ENCODE measurements at regions not wholly inside any gene's neighbourhood (a gene's known extent, or its start where the extent isn't known, plus 50 kb on each side); places are given as distances from the start of the nearest gene placed in this dataset.

DNA sequence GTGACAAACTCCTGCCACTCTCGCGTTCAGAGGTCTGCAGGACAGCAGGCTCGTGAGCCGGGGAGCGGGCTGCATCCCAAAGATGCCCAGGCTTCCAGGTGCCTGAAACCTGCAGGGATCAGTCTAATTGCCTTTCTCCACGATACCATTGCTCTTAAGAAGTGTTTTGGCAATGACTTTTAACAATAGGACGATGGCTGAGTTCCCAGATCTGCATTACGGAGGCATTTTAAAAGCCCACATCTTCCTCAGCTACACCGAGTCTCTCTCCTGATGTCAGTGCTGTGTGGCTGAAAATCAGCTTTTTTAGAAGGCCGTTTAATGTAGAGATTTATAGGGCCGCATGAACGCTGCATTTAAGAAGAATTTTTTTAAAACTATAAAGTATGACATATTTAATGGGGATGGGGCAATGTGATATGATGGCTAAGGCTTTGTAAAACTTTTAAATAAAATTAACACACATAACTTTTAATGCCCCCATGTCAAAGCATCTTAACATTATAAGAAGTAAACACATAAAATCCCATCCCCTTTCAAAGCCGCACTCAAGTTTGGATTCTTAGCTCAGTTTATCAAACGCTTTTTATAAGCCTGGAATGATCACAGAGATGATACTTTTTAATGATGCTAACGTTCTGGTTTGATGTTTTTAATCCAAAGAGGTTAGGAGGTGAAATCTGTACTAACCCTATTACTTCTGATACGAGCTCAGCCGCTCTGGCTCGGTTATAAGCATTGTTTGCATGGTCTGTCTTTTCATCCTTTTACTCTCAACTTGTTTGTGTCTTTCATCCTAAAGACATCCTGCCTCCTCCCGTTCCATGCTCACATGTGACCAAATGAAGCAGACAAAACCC lies 386.0 kb downstream of the SMOC2 start:
- H3K4me3 Mint-ChIP-seq, result no peak overlapping the region
- H3K36me3 Mint-ChIP-seq (ENCODE audit: low read depth), result no peaks in the 10 kb centered on the region
- H3K27me3 Mint-ChIP-seq (ENCODE audit: insufficient read depth), result peaks cover 7% of the 10 kb centered on the region
- DNase-seq, result no peak
- no peak overlapping the region for H3K27ac Mint-ChIP-seq
- peaks cover 8% of the 10 kb centered on the region; the same call in 1 of the 2 replicates for H3K9me3 Mint-ChIP-seq
- TF ChIP-seq, protein P1, sequence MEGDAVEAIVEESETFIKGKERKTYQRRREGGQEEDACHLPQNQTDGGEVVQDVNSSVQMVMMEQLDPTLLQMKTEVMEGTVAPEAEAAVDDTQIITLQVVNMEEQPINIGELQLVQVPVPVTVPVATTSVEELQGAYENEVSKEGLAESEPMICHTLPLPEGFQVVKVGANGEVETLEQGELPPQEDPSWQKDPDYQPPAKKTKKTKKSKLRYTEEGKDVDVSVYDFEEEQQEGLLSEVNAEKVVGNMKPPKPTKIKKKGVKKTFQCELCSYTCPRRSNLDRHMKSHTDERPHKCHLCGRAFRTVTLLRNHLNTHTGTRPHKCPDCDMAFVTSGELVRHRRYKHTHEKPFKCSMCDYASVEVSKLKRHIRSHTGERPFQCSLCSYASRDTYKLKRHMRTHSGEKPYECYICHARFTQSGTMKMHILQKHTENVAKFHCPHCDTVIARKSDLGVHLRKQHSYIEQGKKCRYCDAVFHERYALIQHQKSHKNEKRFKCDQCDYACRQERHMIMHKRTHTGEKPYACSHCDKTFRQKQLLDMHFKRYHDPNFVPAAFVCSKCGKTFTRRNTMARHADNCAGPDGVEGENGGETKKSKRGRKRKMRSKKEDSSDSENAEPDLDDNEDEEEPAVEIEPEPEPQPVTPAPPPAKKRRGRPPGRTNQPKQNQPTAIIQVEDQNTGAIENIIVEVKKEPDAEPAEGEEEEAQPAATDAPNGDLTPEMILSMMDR (IDR thresholded peaks at IDR 0.05), result no peak
- H3K4me1 Mint-ChIP-seq (ENCODE audit: low read depth), result peaks cover 5% of the 10 kb centered on the region; the same call in 1 of the 2 replicates

DNA sequence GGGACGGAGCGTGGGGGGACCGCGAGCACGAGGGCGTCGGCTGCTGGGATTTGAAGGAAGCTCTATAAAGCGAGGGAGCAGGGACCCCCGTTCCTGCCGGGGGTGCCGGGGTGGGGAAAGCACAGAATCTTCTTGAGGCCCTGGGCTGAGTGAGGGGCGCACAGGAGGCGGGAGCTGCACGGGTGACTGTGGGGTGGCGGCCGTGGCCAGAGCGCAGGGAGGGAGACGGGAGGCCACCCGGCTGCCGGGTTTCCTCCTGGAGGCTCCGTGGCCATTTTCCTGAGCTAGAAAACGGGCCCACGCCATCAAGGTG lies 385.1 kb downstream of the SMOC2 start:
- no peak for DNase-seq
- H3K27ac Mint-ChIP-seq, result no peak overlapping the region
- no peaks in the 10 kb centered on the region for H3K36me3 Mint-ChIP-seq (ENCODE audit: low read depth)
- TF ChIP-seq, protein P1 (IDR thresholded peaks at IDR 0.05), result no peak
- peaks cover 5% of the 10 kb centered on the region for H3K27me3 Mint-ChIP-seq (ENCODE audit: insufficient read depth)
- H3K4me3 Mint-ChIP-seq, result no peak overlapping the region
- peaks cover 11% of the 10 kb centered on the region; the same call in 1 of the 2 replicates for H3K9me3 Mint-ChIP-seq
- H3K4me1 Mint-ChIP-seq (ENCODE audit: low read depth), result peaks cover 5% of the 10 kb centered on the region; the same call in 1 of the 2 replicates

DNA sequence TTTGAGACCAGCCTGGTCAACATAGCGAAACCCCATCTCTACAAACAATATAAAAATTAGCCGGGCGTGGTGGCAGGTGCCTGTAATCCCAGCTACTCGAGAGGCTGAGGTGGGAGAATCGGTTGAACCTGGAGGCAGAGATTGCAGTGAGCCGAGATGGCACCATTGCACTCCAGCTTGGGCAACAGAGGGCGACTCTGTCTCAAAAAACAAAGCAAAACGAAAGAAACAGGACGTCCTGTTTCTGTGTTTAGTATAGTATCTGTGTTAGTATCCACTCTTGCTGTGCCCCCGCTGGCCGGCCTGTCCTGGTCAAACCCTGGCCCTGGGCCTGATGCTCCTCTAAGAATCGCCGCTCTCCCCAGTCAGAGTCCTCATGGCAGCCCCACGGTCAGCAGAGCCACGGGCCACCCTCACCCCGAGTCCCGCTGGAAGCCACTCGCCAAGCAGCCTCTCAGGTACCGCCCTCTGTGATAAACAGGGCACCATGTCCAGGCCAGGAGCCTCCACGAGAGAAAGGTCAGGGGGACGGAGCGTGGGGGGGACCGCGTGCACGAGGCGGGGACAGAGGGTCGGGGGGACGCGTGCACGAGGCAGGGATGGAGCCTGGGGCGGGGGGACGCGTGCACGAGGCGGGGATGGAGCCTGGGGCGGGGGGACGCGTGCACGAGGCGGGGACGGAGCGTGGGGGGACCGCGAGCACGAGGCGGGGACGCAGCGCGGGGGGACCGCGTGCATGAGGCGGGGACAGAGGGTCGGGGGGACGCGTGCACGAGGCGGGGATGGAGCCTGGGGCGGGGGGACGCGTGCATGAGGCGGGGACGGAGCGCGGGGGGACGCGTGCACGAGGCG lies 384.5 kb downstream of the SMOC2 start:
- Mint-ChIP-seq H3K36me3 (ENCODE audit: low read depth) (no peaks in the 10 kb centered on the region), H3K4me3 (no peak overlapping the region), H3K27me3 (ENCODE audit: insufficient read depth) (peaks cover 5% of the 10 kb centered on the region), H3K9me3 (peaks cover 14% of the 10 kb centered on the region; the same call in 1 of the 2 replicates), H3K4me1 (ENCODE audit: low read depth) (peaks cover 5% of the 10 kb centered on the region; the same call in 1 of the 2 replicates), H3K27ac (no peak overlapping the region)
- DNase-seq, result no peak
- TF ChIP-seq, protein P1 (IDR thresholded peaks at IDR 0.05), result no peak

DNA sequence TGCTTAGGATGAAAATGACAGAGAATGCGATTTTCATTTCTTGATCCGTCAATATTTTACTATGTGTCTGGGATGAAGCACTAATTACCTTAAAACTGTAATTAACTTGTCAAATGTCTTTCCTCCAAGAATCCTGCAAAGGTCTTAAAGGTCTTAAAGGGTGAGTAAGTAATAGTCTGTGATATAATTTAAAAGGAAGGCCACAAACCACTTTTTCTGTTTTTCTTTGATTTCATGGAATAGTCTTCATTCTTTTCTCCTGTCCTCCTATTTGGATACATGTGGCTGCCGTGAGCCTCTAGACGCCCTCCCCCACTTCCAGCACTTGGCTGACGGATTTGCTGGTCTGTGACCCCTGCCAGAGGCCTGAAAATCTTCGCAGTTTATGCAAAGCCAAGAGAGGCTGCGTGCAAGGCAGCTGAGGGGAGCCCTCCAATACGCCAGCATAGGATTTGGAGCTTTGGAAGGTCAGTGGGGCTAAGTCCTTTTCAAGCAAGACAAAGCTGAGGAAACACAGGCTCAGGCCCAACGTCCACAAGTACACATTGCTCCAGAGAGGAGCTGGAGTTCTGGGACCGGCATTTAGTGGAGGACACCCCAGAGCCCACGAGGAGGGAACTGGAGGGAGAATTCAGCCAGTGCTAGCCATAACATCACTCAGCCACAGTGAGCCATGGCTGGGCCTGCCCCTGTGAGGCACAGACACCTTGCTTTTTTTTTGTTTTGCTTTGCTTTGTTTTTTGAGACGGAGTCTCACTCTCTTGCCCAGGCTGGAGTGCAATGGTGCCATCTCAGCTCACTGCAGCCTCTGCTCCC lies 382.6 kb downstream of the SMOC2 start:
- TF ChIP-seq, protein P1 (IDR thresholded peaks at IDR 0.05), result no peak
- H3K27ac Mint-ChIP-seq, result no peak overlapping the region

DNA sequence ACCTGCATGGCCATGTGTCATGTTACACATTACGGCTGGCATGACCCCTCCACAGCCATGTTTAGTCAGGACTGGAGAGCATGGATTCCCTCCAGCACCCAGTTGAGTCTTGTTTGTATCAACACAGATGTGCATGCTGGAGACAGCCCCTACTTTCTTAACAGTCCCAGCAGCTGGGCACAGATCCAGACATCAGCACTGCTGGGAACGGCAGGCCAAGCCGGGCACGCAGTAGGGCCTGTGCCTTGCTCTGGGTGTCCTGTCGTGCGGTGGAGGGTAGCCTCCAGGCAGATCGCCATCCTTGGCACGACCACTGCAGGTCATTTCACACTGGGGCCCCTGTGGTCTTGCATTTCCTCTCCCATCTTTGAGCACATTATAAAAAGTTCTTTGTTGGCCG lies 381.4 kb downstream of the SMOC2 start:
- TF ChIP-seq, protein P1 (IDR thresholded peaks at IDR 0.05), result no peak
- peaks cover 14% of the 10 kb centered on the region; the same call in 1 of the 2 replicates for H3K9me3 Mint-ChIP-seq
- H3K4me1 Mint-ChIP-seq (ENCODE audit: low read depth), result no peaks in the 10 kb centered on the region
- H3K4me3 Mint-ChIP-seq, result no peak overlapping the region
- no peak for DNase-seq
- H3K27ac Mint-ChIP-seq, result no peak overlapping the region
- no peaks in the 10 kb centered on the region for H3K36me3 Mint-ChIP-seq (ENCODE audit: low read depth)
- peaks cover 3% of the 10 kb centered on the region for H3K27me3 Mint-ChIP-seq (ENCODE audit: insufficient read depth)

More for the DNA sequence above, 382.6 kb downstream of the SMOC2 start:
- no peaks in the 10 kb centered on the region for H3K4me1 Mint-ChIP-seq (ENCODE audit: low read depth)
- DNase-seq, result no peak
- no peaks in the 10 kb centered on the region for H3K36me3 Mint-ChIP-seq (ENCODE audit: low read depth)
- H3K4me3 Mint-ChIP-seq, result no peak overlapping the region
- H3K9me3 Mint-ChIP-seq, result peaks cover 14% of the 10 kb centered on the region; the same call in 1 of the 2 replicates
- H3K27me3 Mint-ChIP-seq (ENCODE audit: insufficient read depth), result peaks cover 3% of the 10 kb centered on the region

Data from HFFc6 (cell line).